ENCODE measurements at regions not wholly inside any gene's neighbourhood (a gene's known extent, or its start where the extent isn't known, plus 50 kb on each side); places are given as distances from the start of the nearest gene placed in this dataset.

DNA sequence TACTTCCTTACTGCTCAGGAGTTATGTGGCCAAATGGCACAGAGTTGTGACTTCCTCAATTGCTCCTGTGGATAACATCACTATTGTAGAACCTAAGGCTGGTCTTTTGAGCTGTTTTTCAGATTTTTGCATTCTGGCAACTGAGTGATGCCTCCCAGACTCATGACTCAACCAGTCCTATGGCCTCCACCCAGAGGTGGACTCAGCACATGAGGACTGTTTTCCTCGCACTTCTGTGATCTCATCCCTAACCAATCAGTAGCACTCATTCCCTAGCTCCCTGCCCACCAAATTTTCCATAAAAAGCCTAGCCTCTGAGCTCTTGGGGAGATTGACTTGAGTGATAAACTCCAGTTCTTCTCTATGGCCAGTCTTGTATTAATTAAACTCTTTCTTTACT, 407.9 kb upstream of the TNP1 start:
- ChIA-PET CTCF (interaction anchor here (2.1 kb wide), 1 partner anchor 13 kb away, joined by 6 read pairs; no protein-coding TSS in a partner anchor), POLR2A (no interaction called here)
- TF ChIP-seq, protein P1, sequence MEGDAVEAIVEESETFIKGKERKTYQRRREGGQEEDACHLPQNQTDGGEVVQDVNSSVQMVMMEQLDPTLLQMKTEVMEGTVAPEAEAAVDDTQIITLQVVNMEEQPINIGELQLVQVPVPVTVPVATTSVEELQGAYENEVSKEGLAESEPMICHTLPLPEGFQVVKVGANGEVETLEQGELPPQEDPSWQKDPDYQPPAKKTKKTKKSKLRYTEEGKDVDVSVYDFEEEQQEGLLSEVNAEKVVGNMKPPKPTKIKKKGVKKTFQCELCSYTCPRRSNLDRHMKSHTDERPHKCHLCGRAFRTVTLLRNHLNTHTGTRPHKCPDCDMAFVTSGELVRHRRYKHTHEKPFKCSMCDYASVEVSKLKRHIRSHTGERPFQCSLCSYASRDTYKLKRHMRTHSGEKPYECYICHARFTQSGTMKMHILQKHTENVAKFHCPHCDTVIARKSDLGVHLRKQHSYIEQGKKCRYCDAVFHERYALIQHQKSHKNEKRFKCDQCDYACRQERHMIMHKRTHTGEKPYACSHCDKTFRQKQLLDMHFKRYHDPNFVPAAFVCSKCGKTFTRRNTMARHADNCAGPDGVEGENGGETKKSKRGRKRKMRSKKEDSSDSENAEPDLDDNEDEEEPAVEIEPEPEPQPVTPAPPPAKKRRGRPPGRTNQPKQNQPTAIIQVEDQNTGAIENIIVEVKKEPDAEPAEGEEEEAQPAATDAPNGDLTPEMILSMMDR (IDR thresholded peaks at IDR 0.05; ENCODE audit: control extremely low read depth, extremely low read depth, low read depth, missing control alignments) = no peak
- no peak for DNase-seq (ENCODE audit: extremely low spot score)

DNA sequence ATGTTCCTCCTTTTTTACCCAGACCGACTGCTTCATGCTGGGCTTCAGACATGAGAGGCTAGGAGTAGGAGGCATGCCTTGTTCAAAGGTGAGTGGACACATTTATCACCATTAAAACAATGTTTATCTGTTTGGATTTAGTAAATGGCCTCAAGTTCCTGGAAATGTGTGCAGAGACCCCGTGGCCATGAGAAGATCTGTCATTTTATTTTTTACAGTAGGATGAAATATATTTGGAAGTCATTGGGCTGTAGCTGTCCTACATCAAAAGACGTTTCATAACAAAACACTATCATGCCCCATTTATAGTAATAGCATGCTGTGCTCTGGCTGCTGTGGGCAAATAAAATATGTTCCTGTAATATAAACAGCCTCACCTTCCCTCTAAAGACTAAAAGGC, 403.9 kb upstream of the TNP1 start:
- DNase-seq (ENCODE audit: extremely low spot score) = no peak
- TF ChIP-seq, protein P1 (IDR thresholded peaks at IDR 0.05; ENCODE audit: control extremely low read depth, extremely low read depth, low read depth, missing control alignments) = no peak
- POLR2A ChIA-PET = no interaction called here
- CTCF ChIA-PET = no interaction called here

DNA sequence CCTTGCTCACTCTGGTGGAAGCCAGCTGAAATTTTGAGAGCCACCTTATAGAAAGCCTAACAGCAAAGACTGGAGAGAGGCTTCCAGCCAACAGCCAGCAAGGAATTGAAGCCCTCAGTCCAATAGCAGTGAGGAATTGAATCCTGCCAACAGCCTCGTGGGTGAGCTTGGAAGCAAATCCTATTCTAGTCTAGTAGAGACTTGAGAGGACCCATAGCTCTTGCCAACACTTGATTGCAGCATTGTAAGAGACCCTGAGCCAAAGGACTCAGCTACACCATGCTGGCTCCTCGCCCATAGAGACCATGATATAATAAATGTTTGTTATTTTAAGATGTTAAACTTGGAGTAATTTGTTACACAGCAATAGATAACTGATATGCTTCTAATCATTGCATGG, 403.0 kb upstream of the TNP1 start:
- DNase-seq (ENCODE audit: extremely low spot score) = no peak
- ChIA-PET CTCF (interaction anchor here (0.9 kb wide), 1 partner anchor 12 kb away, joined by 4 read pairs; no protein-coding TSS in a partner anchor), POLR2A (no interaction called here)
- TF ChIP-seq, protein P1 (IDR thresholded peaks at IDR 0.05; ENCODE audit: control extremely low read depth, extremely low read depth, low read depth, missing control alignments) = no peak

DNA sequence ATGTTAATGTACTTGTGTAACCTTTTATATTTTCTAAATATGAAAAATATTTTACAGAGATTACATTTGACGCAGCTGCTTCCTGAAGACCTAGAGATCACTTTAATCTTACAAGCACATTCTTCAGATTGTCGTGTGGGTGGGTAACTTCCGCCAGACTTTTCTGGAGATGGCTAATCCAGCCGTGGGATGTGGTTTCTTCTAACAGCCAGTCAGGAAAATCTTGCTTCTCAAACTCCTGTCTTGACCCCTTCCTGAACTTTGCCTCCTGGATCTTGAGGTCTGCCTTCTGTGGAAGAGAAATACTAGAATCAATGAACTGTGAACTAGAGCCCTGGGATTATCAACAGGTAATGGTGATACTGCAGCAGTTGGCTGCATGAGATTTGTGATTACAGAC, 401.6 kb upstream of the TNP1 start:
- no peak for DNase-seq (ENCODE audit: extremely low spot score)
- CTCF ChIA-PET = interaction anchor here (1.3 kb wide), 1 partner anchor 9 kb away, joined by 3 read pairs; no protein-coding TSS in a partner anchor
- POLR2A ChIA-PET = no interaction called here
- TF ChIP-seq, protein P1 (IDR thresholded peaks at IDR 0.05; ENCODE audit: control extremely low read depth, extremely low read depth, low read depth, missing control alignments) = no peak

DNA sequence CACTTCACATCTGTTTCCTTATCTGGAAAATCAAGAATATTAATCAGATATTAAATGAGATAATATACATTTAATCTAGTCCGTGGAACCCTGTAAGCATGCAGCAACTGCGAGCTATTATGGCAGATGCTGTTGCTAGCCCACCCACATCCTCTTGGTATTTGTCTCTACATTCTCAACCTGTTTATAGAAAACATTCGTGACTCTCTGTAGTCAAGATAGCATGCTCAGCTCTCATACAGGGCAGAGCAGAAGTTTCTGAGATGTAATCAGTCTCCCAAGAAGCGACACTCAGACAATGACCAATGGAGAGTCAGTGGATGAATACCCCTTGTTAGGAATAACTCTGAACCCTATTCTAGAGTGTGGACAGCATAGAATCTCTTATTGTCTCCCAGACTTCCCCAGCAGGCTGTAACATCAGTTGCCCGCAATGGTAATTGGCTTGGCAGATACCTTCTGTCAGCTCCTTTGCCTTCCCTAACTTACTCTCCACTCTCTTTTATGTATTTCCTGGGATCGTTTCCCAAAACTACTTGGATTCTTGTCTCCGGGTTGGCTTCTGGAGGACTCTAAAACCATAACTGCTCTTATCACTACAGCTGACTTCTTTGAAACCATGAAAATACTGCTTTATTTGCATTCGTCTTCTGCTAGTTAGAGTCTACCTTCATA, 400.7 kb upstream of the TNP1 start:
- ChIA-PET POLR2A (no interaction called here), CTCF (no interaction called here)
- no peak for DNase-seq (ENCODE audit: extremely low spot score)
- TF ChIP-seq, protein P1 (IDR thresholded peaks at IDR 0.05; ENCODE audit: control extremely low read depth, extremely low read depth, low read depth, missing control alignments) = no peak

DNA sequence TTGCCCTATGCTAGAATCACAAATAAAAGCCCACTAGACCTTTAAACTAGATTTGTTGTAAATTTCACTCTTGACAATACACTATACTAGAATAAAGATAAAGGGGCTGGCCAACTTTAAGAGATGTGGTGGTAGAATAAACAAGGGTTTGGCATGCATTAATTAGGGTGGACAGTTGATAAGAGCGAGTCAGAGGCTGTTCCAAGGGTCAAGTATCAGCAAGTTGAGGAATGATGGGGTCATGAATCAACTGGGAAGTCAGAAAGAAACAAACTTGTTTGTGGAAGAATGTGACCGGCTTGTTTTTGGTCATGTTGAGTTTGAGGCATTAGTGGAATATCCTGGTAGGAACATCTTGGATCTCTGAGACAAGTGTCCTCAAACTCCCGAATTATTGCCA, 398.3 kb upstream of the TNP1 start:
- POLR2A ChIA-PET = no interaction called here
- CTCF ChIA-PET = no interaction called here
- DNase-seq (ENCODE audit: extremely low spot score) = no peak
- TF ChIP-seq, protein P1 (IDR thresholded peaks at IDR 0.05; ENCODE audit: control extremely low read depth, extremely low read depth, low read depth, missing control alignments) = no peak

Data from GM10248 (cell line).